ENCODE measurements at regions not wholly inside any gene's neighbourhood (a gene's known extent, or its start where the extent isn't known, plus 50 kb on each side); places are given as distances from the start of the nearest gene placed in this dataset. TPM values are rescaled to one million over a fixed set of nuclear protein-coding genes. Genes with fewer than 3 reads are reported as not detected.

DNA sequence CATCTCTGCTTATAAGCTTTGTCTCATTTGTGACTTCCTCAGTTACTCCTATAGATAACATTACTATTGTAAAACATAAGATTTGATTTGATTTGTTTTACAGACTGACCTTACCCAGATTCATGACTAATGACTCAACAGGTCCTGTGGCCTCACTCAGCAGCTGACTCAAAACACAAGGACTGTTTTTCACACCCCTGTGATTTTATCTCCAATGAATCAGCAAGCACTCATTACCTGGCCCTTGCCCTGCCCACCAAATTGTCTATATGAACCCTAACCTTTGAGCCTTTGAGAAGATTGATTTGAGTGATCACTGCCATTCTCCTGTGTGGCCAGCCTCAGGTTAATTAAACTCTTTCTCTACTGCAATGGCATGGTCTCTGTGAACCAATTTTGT is 1064.6 kb upstream of the LRRTM3 start:
- TF ChIP-seq, protein P1, sequence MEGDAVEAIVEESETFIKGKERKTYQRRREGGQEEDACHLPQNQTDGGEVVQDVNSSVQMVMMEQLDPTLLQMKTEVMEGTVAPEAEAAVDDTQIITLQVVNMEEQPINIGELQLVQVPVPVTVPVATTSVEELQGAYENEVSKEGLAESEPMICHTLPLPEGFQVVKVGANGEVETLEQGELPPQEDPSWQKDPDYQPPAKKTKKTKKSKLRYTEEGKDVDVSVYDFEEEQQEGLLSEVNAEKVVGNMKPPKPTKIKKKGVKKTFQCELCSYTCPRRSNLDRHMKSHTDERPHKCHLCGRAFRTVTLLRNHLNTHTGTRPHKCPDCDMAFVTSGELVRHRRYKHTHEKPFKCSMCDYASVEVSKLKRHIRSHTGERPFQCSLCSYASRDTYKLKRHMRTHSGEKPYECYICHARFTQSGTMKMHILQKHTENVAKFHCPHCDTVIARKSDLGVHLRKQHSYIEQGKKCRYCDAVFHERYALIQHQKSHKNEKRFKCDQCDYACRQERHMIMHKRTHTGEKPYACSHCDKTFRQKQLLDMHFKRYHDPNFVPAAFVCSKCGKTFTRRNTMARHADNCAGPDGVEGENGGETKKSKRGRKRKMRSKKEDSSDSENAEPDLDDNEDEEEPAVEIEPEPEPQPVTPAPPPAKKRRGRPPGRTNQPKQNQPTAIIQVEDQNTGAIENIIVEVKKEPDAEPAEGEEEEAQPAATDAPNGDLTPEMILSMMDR (IDR thresholded peaks at IDR 0.05; ENCODE audit: insufficient read depth, low read depth, low read length): no peak
- peak; percentile 2 for DNase-seq (ENCODE audit: low read depth)
- no peak overlapping the region for H3K4me3 ChIP-seq (ENCODE audit: low read depth, low read length)

Small RNA genes in the stretch of these regions (small RNA-seq; reads per million reads assigned to genes)
- gene CYP2C61P: not detected
